Keratinocyte (primary cell): ENCODE measurements at regions not wholly inside any gene's neighbourhood (a gene's known extent, or its start where the extent isn't known, plus 50 kb on each side); places are given as distances from the start of the nearest gene placed in this dataset.

Source experiments
- DNase-seq: peaks from one replicate; pipeline ENCODE4 v3.0.0-alpha.2; 2011; ENCODE audit warnings: low read depth, missing footprints, low spot score
- FAIRE-seq: peaks from 2 replicates; lab custom pipeline; 2011; peaks lifted over from hg19 to GRCh38; lab: Jason Lieb, UNC
- H2AFZ ChIP-seq: 2 replicates; pipeline ENCODE4 v1.6.0; 2012; ENCODE audit warnings: low read length, control low read depth, inconsistent platforms; ENCODE audit not compliant: control insufficient read depth
- H3K27ac ChIP-seq: 2 replicates; pipeline ENCODE4 v1.5.1; 2011; ENCODE audit warnings: low read length; ENCODE audit not compliant: control insufficient read depth, insufficient read depth
- H3K27me3 ChIP-seq: 3 replicates; pipeline ENCODE4 v1.6.0; 2011; ENCODE audit warnings: low read length; ENCODE audit not compliant: control insufficient read depth, insufficient read depth; ENCODE audit errors: extremely low read depth
- H3K36me3 ChIP-seq, 2 experiments: 2 replicates in 1 of 2; 3 replicates in 1 of 2; pipeline ENCODE4 v1.5.1; 2011; ENCODE audit warnings: low read length in 2 of 2, mild to moderate bottlenecking in 1 of 2; ENCODE audit not compliant: control insufficient read depth in 2 of 2, insufficient read depth in 2 of 2; ENCODE audit errors: extremely low read depth in 1 of 2
- H3K4me1 ChIP-seq: 3 replicates; pipeline ENCODE4 v1.5.1; 2011; ENCODE audit warnings: low read length; ENCODE audit not compliant: control insufficient read depth, insufficient read depth; ENCODE audit errors: extremely low read depth
- H3K4me2 ChIP-seq: 3 replicates; pipeline ENCODE4 v1.6.0; 2011; ENCODE audit warnings: low read depth, low read length; ENCODE audit not compliant: control insufficient read depth, insufficient read depth; ENCODE audit errors: extremely low read depth
- H3K4me3 ChIP-seq, 3 experiments: fragments of 200-600 bp in 1 of 3; sonication (generic) in 1 of 3; 2 replicates in 2 of 3; 3 replicates in 1 of 3; pipeline ENCODE4 v1.5.1; 2011 to 2016; ENCODE audit warnings: low read length in 3 of 3, mild to moderate bottlenecking in 3 of 3, control low read depth in 2 of 3, inconsistent platforms in 1 of 3, low read depth in 1 of 3, mixed read lengths in 1 of 3, mixed run types in 1 of 3, moderate library complexity in 1 of 3; ENCODE audit not compliant: control insufficient read depth in 2 of 3, insufficient read depth in 2 of 3; ENCODE audit errors: extremely low read depth in 1 of 3
- H3K79me2 ChIP-seq: 2 replicates; pipeline ENCODE4 v1.6.0; 2012; ENCODE audit warnings: low read length; ENCODE audit not compliant: control insufficient read depth, insufficient read depth
- H3K9ac ChIP-seq: 3 replicates; pipeline ENCODE4 v1.6.0; 2011; ENCODE audit warnings: low read length; ENCODE audit not compliant: control insufficient read depth, insufficient read depth; ENCODE audit errors: extremely low read depth
- H3K9me1 ChIP-seq: 3 replicates; pipeline ENCODE4 v1.6.0; 2011; ENCODE audit warnings: low read length; ENCODE audit not compliant: control insufficient read depth, insufficient read depth; ENCODE audit errors: extremely low read depth
- H3K9me3 ChIP-seq: 2 replicates; pipeline ENCODE4 v1.5.1; 2012; ENCODE audit warnings: low read depth, low read length; ENCODE audit not compliant: control insufficient read depth
- H4K20me1 ChIP-seq: 3 replicates; pipeline ENCODE4 v1.6.0; 2011; ENCODE audit warnings: low read length; ENCODE audit not compliant: control insufficient read depth, insufficient read depth; ENCODE audit errors: extremely low read depth
- CTCF ChIP-seq, 3 experiments: IDR thresholded peaks in 1 of 3; conservative IDR thresholded peaks in 1 of 3; optimal IDR thresholded peaks in 1 of 3; 2 replicates in 2 of 3; 3 replicates in 1 of 3; pipeline versions ENCODE3 to v1.5.1; 2011; ENCODE audit warnings: low read length in 3 of 3, mild to moderate bottlenecking in 3 of 3, moderate library complexity in 2 of 3, control low read depth in 1 of 3, inconsistent platforms in 1 of 3; ENCODE audit not compliant: insufficient read depth in 2 of 3; ENCODE audit errors: extremely low read depth in 1 of 3
- EZH2 ChIP-seq: IDR thresholded peaks from one replicate; pipeline ENCODE4 v1.6.1; 2012; ENCODE audit warnings: inconsistent platforms, mild to moderate bottlenecking, low read length, moderate library complexity
- dilution Hi-C: fragments of 300-500 bp; cut with MboI; formaldehyde crosslinking; loops from one replicate; pipeline ENCODE4 v1.7.0; 2020; ENCODE audit warnings: low sequenced_read_pairs; ENCODE audit not compliant: extremely low pct_ligation_motif_present

- H3K9me1 ChIP-seq = no peaks in the 10 kb centered on the region
- no peaks in the 10 kb centered on the region for H3K36me3 ChIP-seq
- no peaks in the 10 kb centered on the region for H3K4me1 ChIP-seq
- no peak overlapping the region for H3K9ac ChIP-seq
- H3K79me2 ChIP-seq = no peaks in the 10 kb centered on the region
- no peak for TF ChIP-seq EZH2
- TF ChIP-seq CTCF (optimal IDR thresholded peaks at IDR 0.05 in 1 of 3, IDR thresholded peaks at IDR 0.05 in 1 of 3, conservative IDR thresholded peaks at IDR 0.05 in 1 of 3; ENCODE audit: extremely low read depth in 1 of 3, insufficient read depth in 2 of 3, low read length in 3 of 3) = no peak
- DNase-seq (no peak), FAIRE-seq (no peak)
- dilution Hi-C loops = no loop called here
- no peak overlapping the region for H2AFZ ChIP-seq
- H3K27me3 ChIP-seq = no peaks in the 10 kb centered on the region
- H3K9me3 ChIP-seq = no peaks in the 10 kb centered on the region
- H3K4me2 ChIP-seq = no peak overlapping the region
- no peak overlapping the region for H3K4me3 ChIP-seq
- H4K20me1 ChIP-seq = no peaks in the 10 kb centered on the region
- H3K27ac ChIP-seq = no peak overlapping the region
These were observed 143.4 kb upstream of the DSCAM start for GRCh38 chr21:40990366-40990765.

GRCh38 chr21:40997831-40998230, 150.9 kb upstream of the DSCAM start:
- Histone ChIP-seq H3K79me2 (no peaks in the 10 kb centered on the region), H3K36me3 (no peaks in the 10 kb centered on the region), H3K27ac (no peak overlapping the region), H3K4me2 (no peak overlapping the region), H3K4me3 (no peak overlapping the region), H3K9ac (no peak overlapping the region), H2AFZ (no peak overlapping the region), H3K9me3 (no peaks in the 10 kb centered on the region), H4K20me1 (no peaks in the 10 kb centered on the region), H3K9me1 (no peaks in the 10 kb centered on the region), H3K4me1 (no peaks in the 10 kb centered on the region), H3K27me3 (no peaks in the 10 kb centered on the region)
- no peak for FAIRE-seq
- TF ChIP-seq EZH2 (no peak), CTCF (optimal IDR thresholded peaks at IDR 0.05 in 1 of 3, IDR thresholded peaks at IDR 0.05 in 1 of 3, conservative IDR thresholded peaks at IDR 0.05 in 1 of 3; ENCODE audit: extremely low read depth in 1 of 3, insufficient read depth in 2 of 3, low read length in 3 of 3) (no peak)
- DNase-seq = no peak
- dilution Hi-C loops = no loop called here
